Fibroblast of skin of right quadriceps (primary cell): ENCODE measurements at regions not wholly inside any gene's neighbourhood (a gene's known extent, or its start where the extent isn't known, plus 50 kb on each side); places are given as distances from the start of the nearest gene placed in this dataset.

ENCODE experiments used
- DNase-seq: peaks from one replicate; pipeline ENCODE4 v3.0.0-alpha.2; 2013

DNA sequence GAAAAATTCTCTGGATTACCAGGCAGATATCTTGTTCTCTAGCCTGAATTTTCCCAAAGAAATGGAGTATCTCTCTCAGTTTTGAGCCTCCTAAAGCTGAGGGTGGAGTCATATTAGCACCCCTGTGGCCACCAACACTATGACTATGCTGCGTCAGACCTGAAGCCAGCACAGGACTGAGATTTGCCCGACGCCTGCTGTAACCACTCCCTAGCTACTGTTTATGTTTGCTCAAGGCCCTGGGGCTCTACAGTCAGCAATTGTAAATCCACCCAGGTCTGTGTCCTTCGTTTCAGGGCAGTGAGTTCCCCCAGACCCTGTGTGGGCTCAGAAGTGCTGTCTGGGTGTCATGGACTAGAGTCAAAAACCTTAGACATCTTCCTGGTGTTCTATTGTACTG is 61.4 kb downstream of the ZXDA start:
- no peak for DNase-seq

DNA sequence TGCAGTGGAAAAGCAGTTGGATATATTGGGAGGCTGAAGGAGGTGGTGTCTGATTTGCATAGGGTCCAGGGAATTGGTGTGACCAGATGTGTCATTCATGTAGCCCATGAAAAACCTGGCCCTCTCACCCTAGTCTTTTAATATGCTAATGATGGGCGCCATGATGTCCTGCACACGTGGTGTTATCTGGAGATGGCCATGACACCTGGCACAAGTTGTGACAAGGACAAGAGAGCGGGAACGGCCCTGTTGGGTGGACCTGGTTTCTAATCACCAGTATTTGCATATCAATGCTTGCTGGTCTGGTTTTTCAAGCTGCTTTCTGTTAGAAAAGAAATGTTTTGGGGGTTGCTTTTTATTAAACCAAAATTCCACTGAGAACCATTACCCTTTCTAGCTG is 87.4 kb downstream of the ZXDA start:
- no peak for DNase-seq

DNA sequence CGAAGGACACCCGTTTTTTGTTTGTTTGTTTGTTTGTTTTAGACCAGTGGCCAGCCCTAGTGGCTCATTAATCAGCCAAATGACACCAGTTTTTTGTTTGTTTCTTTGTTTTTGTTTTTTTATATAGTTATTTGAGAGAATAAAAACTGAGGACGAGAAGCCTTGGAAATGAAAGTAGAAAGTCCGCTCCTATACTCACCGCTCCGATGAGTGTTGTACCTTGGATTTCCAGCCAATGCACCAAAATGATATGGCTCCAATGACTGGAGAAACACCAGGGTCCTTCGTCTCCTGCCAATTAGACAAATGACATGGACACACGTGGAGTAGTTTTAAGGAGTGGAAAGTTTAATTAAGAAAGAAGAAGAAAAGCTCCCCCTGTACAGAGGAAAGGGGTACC is 87.9 kb downstream of the ZXDA start:
- no peak for DNase-seq

DNA sequence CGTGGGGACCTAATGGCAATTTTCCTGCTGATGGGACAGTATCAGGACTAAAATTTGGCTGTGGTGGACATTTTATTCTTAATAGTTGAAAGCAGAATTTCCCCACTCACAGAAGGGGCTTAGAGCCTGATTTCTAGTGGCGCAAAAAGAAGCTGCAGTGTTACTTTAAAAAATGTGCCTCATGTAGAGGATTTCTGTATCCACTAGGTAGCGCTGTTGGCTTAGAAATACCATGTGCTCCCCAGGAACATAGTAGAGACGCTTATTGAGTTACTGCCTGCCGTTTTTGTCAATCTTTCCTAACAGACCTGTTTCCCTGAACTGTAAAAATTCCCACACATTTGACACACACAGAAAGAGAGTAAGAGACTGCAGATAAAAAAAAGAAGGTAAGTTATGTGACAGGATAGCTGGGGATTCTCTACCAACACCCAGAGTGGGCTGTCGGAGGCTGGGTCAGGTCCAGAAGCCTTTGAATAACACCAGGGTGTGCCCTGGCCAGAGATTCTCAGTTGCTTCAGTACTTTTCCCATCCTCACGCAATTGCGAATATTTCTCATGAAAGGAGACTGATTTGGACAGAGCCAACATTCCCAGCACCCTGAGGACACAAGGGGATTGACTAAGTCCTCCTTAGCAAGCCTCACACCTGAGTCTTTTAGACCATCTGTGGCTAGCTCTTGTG is 88.4 kb downstream of the ZXDA start:
- peak; percentile 13 for DNase-seq

DNA sequence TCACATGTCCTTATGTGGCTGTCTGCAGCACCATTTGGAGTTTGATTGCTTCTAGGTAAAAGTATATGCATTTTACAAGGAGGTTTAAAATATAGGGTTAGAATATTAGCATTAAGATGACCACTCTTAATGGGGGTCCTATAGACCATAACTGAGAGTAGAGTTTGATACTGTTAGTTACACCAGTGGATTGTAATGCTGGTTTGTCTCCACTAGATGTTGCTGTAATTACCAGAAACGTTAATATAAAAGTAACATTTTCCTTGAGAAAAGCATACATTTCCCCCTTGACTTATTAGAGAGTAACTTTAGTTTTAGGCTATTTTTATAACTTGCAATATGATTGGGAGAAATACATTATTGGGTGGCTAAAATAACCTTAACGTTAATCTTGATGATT is 93.0 kb downstream of the ZXDA start:
- DNase-seq = no peak

DNA sequence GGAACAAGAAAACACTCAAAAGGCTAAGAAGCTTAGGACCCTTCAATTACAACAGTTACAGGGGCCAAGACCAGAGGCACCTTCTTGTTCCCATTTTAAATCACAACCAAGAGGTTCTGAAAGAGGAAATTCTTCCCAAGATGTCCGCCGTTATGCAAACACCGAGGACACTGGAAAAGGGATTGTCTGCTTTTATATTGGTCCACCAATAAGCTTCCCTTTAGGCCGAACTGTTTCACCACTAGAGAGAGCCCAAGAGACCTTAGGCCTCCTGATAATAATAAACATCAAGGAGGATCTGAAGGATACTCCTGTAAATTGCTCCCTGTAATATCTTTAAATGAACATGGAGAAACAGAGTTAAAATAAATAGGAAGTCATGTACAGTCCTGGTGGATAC is 92.6 kb upstream of the NLRP2B start:
- no peak for DNase-seq

DNA sequence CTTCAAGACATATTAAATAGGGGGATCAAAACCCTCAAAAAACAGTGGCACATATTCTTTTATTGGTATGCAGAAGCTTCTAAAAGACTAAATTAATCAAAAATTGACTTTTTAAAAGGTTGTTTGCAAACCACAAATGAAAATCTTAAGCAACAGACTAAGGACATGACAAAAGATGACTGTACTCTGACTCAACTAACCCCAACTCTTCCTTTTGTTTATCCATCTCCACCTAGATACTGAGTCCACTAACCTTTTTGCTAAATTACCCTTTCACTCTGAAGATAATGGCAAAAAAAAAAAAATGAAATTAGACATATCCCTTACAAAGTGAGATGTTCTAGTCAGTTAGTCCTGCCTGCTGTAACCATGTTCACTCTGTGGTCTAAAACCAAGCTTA is 91.6 kb upstream of the NLRP2B start:
- no peak for DNase-seq

DNA sequence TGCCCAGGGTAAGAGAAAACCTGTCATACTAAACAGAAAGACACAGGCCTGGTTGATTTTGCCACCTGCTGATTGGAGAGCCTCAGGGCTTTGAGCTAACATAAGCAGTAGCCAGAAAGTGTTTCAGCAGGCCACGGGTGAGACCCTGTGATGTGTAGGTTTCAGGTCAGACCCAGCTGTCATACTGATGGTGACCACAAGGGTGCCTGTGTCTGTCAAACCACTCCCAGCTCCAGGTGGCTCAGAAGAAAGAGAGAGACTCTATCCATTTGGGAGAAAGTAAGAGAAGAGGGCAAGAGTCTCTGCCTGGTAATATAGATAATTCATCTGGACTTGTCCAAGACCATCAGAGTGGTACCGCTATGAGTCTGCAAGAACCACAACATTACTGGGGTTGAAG is 72.8 kb upstream of the NLRP2B start:
- DNase-seq = no peak

DNA sequence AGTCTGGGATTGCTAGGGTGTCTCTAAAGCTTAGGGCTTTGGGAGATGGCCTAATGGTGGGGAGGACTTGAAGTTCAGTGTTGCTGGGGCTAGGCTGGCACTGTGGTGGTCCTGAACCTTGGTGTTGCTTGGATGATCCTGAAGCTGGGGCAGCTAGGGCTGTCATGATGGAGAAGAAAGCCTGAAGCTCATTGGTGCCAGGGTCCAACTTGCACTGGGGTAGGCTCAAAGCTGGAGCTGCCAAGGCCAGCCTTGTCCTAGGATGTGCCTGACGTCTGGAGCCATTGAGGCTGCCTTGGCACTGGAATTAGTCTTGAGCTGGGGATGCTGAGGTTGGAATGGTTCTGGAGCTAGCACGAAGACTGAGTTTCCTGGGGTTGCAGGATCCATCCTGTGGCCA is 61.0 kb upstream of the NLRP2B start:
- DNase-seq = no peak

DNA sequence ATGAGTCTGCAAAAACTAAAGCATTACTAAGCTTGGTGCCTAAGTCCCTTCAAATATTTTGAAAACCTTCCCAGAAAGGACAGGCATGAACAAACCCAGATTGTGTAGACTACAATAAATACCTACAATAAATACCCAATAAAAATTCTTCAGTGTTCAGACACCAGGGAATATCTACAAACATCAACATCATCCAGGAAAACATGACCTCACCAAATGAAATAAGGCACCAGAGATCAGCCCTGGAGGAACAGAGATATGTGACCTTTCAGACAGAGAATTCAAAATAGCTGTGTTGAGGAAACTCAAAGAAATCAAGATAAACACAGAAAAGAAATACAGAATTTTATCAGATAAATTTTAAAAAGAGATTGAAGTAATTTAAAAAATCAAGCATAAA is 57.8 kb upstream of the NLRP2B start:
- no peak for DNase-seq
